Astrocyte (in vitro differentiated cells and primary cell): ENCODE measurements at regions not wholly inside any gene's neighbourhood (a gene's known extent, or its start where the extent isn't known, plus 50 kb on each side); places are given as distances from the start of the nearest gene placed in this dataset.

Experiments
- EZH2 ChIP-seq: IDR thresholded peaks from 2 replicates; pipeline ENCODE4 v1.6.1; 2012; ENCODE audit warnings: mild to moderate bottlenecking, low read length, inconsistent platforms; ENCODE audit not compliant: insufficient read depth
- TF ChIP-seq, protein P1 (sequence below): IDR thresholded peaks from 2 replicates; pipeline ENCODE4 v1.5.1; 2011; ENCODE audit warnings: low read depth, mild to moderate bottlenecking, inconsistent platforms, low read length, moderate library complexity; ENCODE audit not compliant: insufficient read depth

DNA sequence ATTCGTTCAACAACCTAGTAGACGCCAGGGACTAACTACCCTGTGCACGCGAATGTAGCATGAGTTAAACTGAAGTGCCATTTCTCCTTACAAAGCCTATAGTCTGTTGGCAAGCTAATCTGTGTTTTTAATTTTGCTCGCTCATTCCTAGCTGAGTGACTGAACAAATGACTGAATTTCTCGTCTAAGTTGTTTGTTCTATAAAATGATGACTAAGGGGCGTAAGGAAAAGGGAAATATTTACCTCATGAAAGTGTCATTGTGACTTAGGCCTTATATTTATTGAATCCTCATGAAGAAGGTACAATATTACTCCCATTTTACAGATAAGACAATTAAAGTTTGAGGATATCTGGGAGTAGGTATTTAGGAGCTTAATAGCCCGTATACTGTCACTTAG lies 818.3 kb upstream of the ALCAM start:
- TF ChIP-seq, protein P1, sequence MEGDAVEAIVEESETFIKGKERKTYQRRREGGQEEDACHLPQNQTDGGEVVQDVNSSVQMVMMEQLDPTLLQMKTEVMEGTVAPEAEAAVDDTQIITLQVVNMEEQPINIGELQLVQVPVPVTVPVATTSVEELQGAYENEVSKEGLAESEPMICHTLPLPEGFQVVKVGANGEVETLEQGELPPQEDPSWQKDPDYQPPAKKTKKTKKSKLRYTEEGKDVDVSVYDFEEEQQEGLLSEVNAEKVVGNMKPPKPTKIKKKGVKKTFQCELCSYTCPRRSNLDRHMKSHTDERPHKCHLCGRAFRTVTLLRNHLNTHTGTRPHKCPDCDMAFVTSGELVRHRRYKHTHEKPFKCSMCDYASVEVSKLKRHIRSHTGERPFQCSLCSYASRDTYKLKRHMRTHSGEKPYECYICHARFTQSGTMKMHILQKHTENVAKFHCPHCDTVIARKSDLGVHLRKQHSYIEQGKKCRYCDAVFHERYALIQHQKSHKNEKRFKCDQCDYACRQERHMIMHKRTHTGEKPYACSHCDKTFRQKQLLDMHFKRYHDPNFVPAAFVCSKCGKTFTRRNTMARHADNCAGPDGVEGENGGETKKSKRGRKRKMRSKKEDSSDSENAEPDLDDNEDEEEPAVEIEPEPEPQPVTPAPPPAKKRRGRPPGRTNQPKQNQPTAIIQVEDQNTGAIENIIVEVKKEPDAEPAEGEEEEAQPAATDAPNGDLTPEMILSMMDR, result no peak
- TF ChIP-seq EZH2, result no peak
